ENCODE measurements at regions not wholly inside any gene's neighbourhood (a gene's known extent, or its start where the extent isn't known, plus 50 kb on each side); places are given as distances from the start of the nearest gene placed in this dataset.

- TF ChIP-seq POLR2A (IDR thresholded peaks at IDR 0.05; ENCODE audit: insufficient read depth in 1 of 2, low read depth in 2 of 2, low read length in 2 of 2) (no peak), ZNF777 (CRISPR knock-in tag; IDR thresholded peaks at IDR 0.05) (no peak), NPAS2 (CRISPR knock-in tag; IDR thresholded peaks at IDR 0.05; ENCODE audit: borderline replicate concordance) (no peak), ETV6 (CRISPR knock-in tag; conservative IDR thresholded peaks at IDR 0.05) (no peak), ZFP41 (CRISPR knock-in tag; IDR thresholded peaks at IDR 0.05; ENCODE audit: borderline replicate concordance) (no peak), BORCS8-MEF2B (CRISPR knock-in tag; IDR thresholded peaks at IDR 0.05) (no peak), AKNA (CRISPR knock-in tag; IDR thresholded peaks at IDR 0.05; ENCODE audit: borderline replicate concordance) (no peak), RAD21 (CRISPR knock-in tag; IDR thresholded peaks at IDR 0.05) (no peak)
- TF ChIP-seq, protein P1, sequence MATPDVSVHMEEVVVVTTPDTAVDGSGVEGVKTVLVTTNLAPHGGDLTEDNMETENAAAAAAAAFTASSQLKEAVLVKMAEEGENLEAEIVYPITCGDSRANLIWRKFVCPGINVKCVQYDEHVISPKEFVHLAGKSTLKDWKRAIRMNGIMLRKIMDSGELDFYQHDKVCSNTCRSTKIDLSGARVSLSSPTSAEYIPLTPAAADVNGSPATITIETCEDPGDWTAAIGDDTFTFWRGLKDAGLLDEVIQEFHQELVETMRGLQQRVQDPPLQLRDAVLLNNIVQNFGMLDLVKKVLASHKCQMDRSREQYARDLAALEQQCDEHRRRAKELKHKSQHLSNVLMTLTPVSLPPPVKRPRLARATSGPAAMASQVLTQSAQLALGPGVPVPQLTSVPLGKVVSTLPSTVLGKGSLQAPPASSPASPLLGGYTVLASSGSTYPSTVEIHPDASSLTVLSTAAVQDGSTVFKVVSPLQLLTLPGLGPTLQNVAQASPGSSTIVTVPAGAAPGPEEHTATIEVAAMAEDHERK (CRISPR knock-in tag; IDR thresholded peaks at IDR 0.05; ENCODE audit: low read depth), result no peak
- TF ChIP-seq, protein P2, sequence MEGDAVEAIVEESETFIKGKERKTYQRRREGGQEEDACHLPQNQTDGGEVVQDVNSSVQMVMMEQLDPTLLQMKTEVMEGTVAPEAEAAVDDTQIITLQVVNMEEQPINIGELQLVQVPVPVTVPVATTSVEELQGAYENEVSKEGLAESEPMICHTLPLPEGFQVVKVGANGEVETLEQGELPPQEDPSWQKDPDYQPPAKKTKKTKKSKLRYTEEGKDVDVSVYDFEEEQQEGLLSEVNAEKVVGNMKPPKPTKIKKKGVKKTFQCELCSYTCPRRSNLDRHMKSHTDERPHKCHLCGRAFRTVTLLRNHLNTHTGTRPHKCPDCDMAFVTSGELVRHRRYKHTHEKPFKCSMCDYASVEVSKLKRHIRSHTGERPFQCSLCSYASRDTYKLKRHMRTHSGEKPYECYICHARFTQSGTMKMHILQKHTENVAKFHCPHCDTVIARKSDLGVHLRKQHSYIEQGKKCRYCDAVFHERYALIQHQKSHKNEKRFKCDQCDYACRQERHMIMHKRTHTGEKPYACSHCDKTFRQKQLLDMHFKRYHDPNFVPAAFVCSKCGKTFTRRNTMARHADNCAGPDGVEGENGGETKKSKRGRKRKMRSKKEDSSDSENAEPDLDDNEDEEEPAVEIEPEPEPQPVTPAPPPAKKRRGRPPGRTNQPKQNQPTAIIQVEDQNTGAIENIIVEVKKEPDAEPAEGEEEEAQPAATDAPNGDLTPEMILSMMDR (CRISPR knock-in tag; IDR thresholded peaks at IDR 0.05), result no peak
- TF ChIP-seq, protein P3, sequence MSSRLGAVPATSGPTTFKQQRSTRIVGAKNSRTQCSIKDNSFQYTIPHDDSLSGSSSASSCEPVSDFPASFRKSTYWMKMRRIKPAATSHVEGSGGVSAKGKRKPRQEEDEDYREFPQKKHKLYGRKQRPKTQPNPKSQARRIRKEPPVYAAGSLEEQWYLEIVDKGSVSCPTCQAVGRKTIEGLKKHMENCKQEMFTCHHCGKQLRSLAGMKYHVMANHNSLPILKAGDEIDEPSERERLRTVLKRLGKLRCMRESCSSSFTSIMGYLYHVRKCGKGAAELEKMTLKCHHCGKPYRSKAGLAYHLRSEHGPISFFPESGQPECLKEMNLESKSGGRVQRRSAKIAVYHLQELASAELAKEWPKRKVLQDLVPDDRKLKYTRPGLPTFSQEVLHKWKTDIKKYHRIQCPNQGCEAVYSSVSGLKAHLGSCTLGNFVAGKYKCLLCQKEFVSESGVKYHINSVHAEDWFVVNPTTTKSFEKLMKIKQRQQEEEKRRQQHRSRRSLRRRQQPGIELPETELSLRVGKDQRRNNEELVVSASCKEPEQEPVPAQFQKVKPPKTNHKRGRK (CRISPR knock-in tag; IDR thresholded peaks at IDR 0.05), result no peak
These were observed 213.6 kb upstream of the CDH5 start for GRCh38 chr16:66152823-66153393.
